HG02623 (cell line): ENCODE measurements at regions not wholly inside any gene's neighbourhood (a gene's known extent, or its start where the extent isn't known, plus 50 kb on each side); places are given as distances from the start of the nearest gene placed in this dataset.
A peak's percentile ranks its signal among the peaks of the same experiment; 100 is the strongest.

Experiments used
- ATAC-seq: cut with Tn5 transposase; IDR thresholded peaks from one replicate; pipeline ENCODE4 v1.9.1; 2021; ENCODE audit warnings: moderate library complexity; ENCODE audit not compliant: unreplicated experiment

DNA sequence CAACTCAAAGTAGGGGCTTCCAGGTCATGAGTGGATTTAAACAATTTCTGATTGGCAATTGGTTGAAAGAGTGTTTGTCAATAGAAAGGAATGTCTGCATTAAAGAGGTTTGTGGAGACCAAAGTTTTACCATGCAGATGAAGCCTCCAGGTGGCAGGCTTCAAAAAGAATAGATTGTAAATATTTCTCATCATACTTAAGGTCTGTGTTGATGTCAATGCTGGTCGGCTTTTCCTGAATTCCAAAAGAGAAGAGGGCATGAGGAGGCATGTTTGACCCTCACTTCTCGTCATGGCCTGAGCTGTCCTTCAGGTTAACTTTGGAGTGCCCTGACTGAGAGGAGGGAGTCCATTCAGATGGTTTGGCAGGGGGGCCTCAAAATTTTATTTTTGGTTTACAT lies 125.4 kb upstream of the RFC3 start:
- ATAC-seq = no peak

DNA sequence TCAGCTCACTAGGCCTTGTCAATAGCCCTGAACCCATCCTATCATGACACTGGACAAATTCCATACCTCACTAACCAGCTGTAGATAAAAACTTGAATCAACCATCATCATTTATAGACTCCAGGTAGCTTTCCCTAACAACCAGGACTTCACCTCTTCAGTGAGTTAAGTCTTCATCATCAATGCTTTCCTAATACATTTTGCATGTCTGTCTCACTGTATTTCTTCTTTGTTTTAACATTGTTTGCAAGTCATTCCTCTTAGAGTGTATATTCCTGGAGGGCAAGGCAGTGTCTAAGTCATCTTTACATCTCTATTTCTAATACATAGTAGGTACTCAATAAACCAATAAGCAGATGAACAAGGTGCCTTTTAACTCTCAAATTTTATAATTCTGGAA lies 123.4 kb upstream of the RFC3 start:
- ATAC-seq = no peak

DNA sequence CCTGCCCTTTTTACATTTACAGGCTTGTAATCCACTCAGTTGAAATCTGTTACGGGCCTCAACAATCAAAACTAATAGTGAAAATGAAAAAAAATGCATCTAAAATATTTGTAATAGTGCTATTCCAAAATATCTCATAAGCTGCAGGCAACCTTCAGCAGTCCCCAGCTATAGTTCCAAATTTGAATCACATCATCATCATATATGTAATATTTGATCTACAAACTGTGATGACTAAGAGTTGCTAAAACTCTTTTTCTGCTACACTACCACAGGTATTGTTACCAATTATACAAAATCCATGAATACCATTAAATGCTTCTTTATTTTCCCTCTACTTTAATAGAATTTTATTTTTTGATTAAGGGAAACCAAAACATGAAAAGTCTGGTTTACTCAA lies 121.4 kb upstream of the RFC3 start:
- ATAC-seq = no peak

GRCh38 chr13:33697926-33698325 lies 120.0 kb upstream of the RFC3 start:
- no peak for ATAC-seq

GRCh38 chr13:33707449-33707848 lies 110.5 kb upstream of the RFC3 start:
- ATAC-seq = no peak

DNA sequence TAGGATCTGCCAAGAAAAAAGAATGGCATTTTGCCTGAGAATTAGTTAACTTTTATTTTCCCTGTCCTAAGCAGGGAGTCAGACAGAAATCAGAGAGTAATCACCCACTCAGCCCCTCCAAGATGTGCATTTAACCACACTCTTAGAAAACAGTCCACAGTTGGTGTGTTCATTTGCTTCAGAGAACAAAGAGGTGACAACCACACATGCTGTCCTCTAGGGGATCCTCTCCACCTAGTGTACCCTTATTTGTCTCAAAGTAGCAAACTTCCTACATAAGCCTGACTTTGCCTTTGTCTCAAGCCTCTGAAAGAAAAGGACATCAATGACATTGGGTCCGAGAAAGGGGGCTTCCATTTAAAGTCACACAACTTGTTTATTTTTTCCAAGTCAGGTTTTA lies 107.0 kb upstream of the RFC3 start:
- ATAC-seq = no peak

GRCh38 chr13:33711436-33711835 lies 106.5 kb upstream of the RFC3 start:
- no peak for ATAC-seq

DNA sequence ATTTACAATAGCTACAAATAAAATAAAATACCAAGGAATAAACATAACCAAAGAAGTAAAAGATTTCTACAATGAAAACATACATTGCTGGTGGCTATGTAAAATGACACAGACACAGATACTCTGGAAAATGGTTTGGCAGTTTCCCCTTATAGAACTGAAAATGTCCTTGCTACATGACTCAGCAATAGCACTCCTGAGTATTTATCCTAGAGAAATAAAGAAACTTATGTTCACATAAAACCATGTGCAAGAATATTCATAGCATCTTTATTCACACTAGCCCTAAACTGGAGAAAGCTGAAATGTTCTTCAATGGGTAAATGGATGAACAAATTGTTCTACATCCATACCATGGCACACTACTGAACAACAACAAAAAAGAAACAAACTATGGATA lies 100.2 kb upstream of the RFC3 start:
- no peak for ATAC-seq

DNA sequence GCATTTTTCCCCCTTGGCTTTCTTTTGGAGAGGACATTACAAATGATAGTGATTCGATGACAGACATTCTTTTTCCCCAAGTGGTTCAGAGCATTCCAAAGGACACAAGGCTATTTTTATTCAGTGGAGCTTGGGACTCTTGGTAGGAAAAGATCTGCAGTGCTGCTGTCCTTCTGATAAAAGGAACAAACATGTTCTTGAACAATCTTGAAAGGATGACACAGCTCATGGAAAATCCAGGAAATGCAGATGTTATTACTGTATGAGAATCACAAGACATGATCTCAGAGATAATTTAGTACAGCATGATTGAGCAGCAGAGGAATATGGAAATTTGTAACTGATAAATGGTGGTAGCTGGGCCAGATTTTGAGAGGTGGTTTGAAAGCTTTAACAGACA lies 96.2 kb upstream of the RFC3 start:
- no peak for ATAC-seq

- peak; percentile 36 for ATAC-seq
Measured at GRCh38 chr13:33722216-33722915, 95.6 kb upstream of the RFC3 start.

- no peak for ATAC-seq
Measured at GRCh38 chr13:33723365-33723764, 94.6 kb upstream of the RFC3 start.

DNA sequence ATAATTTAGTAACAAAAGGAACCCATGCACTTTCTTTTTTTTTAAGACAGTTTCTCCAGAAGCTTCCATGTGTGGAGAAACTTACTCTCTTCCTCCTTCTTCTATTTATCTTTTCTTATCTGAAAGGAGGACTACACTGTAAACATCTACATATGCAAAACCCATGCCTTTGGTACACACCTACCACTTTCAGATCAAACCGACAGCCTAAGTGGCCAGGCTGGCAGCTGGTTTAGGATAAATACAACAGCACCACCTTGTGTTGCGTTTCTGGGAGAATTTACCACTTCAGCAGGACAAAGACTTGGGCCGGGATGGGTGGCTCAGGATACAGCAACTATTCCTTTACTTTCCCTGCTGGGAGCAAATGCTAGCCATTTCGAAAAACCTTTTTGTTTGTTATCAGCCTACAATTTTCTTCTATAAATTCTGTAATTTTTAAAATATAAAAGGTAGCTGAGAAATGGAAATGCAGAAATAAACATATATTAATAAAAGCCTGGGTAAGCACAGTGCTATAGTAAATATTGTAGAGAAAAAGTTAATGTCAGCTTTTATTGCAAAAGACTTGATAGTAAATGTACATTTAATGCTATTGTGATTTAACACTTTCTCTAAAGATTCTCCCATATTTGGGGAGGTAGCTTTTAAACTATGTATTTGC lies 94.0 kb upstream of the RFC3 start:
- peak; percentile 62 for ATAC-seq

DNA sequence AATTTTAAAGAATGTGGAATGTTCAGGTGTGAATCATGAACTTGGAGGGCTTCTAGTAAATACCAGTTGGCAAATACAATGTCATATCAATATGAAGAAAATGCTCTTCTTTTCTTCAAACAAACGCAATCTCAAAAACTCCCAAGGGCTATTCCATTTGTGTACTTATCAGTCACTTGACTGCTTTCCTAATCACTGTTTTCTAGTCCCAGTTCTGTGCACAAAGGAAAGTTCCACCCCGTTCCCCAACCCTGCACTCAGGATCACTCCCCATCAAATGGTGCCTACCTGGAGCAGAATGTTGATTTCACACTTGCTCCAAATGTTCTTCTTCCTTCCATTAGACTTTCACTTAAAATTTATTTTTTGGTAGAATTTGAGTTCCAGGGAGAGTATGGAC lies 92.6 kb upstream of the RFC3 start:
- no peak for ATAC-seq

GRCh38 chr13:33727297-33728083 lies 90.5 kb upstream of the RFC3 start:
- ATAC-seq = no peak

- peak; percentile 84 for ATAC-seq
Measured at GRCh38 chr13:33728271-33729037, 89.5 kb upstream of the RFC3 start.

DNA sequence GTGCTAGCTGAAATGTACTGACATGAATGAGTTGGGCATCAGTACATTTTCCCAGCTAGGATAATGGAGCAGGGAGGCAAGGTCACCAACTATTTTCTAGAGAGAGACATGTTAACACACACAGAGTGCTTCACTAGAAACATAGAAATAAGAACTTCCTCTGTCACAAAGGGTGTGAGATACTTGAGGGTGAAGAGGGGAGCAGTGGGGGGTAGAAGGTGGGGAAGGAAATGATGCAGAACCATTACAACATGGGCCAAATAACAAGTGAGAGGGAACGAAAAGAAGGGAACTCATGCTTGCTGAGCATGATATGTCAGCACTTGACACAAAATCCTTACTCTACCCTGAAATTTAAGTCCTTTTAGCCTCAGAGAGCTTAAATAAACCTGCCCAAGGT lies 87.8 kb upstream of the RFC3 start:
- ATAC-seq = no peak

- no peak for ATAC-seq
Measured at GRCh38 chr13:33730619-33731018, 87.3 kb upstream of the RFC3 start.

DNA sequence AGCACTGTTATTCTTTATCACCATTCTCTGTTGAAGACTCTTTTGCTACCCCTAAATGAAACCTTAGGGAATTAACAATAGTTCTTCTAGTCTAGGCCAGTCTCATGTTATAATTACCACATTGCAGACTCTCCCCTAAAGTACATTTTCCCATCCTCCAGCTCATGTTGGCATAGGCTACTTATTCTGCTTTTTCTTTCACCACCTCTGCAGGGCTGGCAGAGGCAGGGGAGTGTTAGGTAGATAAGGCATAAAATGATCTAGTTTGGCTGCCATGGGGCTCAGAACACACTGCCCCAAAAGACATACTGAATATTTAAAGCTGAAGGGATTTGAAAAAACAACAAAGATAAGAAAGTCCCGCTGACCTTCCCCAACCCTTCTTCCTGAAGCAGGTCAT lies 82.7 kb upstream of the RFC3 start:
- ATAC-seq = no peak

DNA sequence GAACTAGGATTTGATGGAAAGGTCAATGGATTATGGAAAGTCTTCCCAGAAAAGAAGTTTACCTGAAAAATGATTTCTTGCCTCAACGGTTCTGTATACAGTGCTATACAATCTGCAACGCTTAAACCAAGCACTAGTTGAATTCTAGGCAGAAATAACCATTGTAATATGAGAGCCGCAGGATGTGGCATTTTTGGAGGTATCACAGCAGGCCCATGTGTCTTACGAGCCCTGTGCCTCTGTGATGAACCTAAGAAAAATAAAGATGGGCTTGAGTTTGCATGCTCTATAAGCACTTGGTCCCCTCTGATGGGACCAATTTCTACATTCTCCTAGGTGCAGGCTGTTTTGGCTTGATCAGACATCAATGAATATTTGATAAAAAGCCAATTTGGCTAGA lies 78.7 kb upstream of the RFC3 start:
- ATAC-seq = no peak

DNA sequence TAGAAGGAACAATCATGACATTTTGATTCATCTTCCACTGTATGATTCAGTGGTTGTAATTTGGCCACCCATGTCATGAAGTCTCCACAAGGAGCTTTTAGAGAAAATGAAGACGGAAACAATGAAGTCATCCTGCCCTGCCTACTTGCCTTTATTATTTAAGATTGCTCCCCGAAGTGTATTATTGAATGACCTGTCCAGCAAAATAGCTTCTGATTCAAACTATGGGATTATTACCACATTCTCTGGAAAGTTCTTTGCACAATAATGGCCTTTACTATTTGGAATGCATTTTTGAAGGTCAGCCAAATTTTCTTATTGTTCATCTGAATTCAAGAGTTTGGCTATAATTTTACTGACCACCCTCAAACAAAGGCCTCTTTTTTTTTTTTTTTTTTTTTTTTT lies 77.8 kb upstream of the RFC3 start:
- no peak for ATAC-seq

- no peak for ATAC-seq
Measured at GRCh38 chr13:33742321-33742720, 75.6 kb upstream of the RFC3 start.
